ENCODE measurements at regions not wholly inside any gene's neighbourhood (a gene's known extent, or its start where the extent isn't known, plus 50 kb on each side); places are given as distances from the start of the nearest gene placed in this dataset.

DNA sequence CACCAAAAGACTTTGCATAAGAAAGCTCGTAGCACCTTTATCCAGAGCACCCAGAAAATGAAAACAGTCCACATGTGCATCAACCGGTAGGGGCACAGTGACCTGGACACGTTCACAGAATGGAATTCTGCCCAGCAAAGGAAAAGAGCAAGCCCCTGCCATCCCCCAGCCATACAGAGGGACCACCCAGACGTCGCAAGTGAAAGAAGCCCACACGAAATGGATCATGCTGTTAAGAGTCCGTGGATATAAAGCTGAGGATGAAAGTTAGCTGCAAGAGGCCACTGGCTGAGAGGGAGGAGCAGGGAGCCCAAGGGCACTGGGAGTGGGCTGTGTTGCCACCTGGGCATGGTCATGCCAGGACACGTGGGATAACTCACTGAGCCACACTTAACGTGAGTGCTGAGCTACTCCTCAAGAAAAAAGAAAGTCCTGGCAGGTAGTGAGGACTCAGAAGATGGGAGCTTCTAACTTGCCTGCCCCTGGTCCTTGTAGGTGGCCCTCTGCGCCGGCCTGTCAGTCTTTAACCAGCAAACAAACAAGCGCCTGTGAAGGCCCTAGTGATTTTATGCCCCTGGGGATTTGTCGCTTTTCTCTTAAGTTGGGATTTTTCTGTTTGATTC is 190.7 kb downstream of the C16orf95 start:
- DNase-seq (ENCODE audit: low read depth, low spot score) = no peak
- Histone ChIP-seq H3K4me1 (ENCODE audit: insufficient read depth, insufficient read length) (peaks cover 17% of the 10 kb centered on the region), H3K9ac (ENCODE audit: insufficient read length, low read depth) (no peak overlapping the region), H3K4me3 (ENCODE audit: insufficient read length, low read depth) (no peak overlapping the region), H3K9me3 (ENCODE audit: insufficient read depth, low read length) (peaks cover 7% of the 10 kb centered on the region; the same call in 1 of the 2 replicates), H3K27me3 (ENCODE audit: insufficient read depth, insufficient read length) (no peaks in the 10 kb centered on the region), H3K36me3 (ENCODE audit: insufficient read depth, insufficient read length, low read length) (no peaks in the 10 kb centered on the region)
- no peak for TF ChIP-seq ZNF274 (IDR thresholded peaks at IDR 0.05; ENCODE audit: low read depth, low read length)
- TF ChIP-seq YY1 (IDR thresholded peaks at IDR 0.05; ENCODE audit: insufficient read depth, insufficient read length) = no peak
- no peak for TF ChIP-seq SUZ12 (IDR thresholded peaks at IDR 0.05; ENCODE audit: extremely low read depth, insufficient read depth, insufficient read length)

DNA sequence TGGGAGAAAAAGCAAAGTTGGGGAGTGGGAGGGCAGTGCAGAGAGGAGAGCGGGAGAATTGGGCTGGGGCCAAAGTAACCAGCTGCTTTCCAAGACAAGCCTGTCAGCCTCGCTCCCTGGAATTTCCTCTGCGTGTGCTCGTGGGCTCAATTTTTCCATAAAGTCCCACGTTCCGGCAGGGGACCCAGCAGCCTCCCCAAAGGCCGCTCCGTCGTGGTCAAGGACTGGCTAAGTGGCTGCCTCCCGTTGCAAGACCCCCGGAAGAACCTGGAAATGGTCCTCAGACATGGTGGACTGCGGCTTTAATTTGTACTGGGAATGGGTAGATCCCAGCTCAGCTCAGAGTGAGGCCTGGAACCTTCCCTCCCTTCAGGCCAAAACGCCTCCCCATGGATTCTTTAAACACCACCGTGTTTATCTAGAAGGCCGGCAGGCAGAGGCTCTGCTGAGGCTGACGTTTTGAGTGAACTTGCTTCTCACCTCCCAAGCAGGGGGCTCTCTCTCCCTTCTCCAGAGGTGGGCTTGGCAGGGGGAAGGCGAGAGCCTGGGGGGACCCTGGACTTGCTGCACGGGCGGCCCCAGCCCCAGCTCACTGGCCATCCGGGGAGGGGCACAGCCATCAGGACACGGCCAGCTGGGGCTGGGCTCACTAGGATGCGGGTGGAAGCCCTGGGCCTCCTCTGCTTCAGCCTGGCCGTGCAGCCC is 190.0 kb downstream of the C16orf95 start:
- Histone ChIP-seq H3K9ac (ENCODE audit: insufficient read length, low read depth) (peak overlapping the region; percentile 27), H3K27me3 (ENCODE audit: insufficient read depth, insufficient read length) (no peaks in the 10 kb centered on the region), H3K9me3 (ENCODE audit: insufficient read depth, low read length) (peaks cover 7% of the 10 kb centered on the region; the same call in 1 of the 2 replicates), H3K4me1 (ENCODE audit: insufficient read depth, insufficient read length) (peaks cover 24% of the 10 kb centered on the region), H3K36me3 (ENCODE audit: insufficient read depth, insufficient read length, low read length) (no peaks in the 10 kb centered on the region), H3K4me3 (ENCODE audit: insufficient read length, low read depth) (no peak overlapping the region)
- no peak for DNase-seq (ENCODE audit: low read depth, low spot score)
- TF ChIP-seq ZNF274 (IDR thresholded peaks at IDR 0.05; ENCODE audit: low read depth, low read length) (no peak), YY1 (IDR thresholded peaks at IDR 0.05; ENCODE audit: insufficient read depth, insufficient read length) (no peak), SUZ12 (IDR thresholded peaks at IDR 0.05; ENCODE audit: extremely low read depth, insufficient read depth, insufficient read length) (no peak)

DNA sequence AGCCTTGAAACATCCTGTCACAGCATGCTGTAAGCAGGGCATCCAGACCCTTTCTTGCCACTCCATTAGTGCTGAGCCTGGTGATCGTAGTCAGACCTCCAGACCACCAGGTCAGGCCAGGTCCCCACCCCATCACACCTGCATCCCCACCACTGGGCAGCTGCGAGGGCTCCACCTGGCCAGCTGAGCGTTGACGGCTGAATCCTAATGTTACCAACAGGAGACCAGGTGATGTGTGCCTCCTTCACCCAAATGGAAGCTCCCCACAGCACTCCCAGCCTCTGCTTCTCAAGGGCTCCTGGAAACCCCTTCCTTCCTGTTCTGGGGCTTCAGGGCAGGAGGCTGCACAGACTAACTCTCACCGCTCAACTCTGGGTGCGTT is 189.4 kb downstream of the C16orf95 start:
- Histone ChIP-seq H3K9me3 (ENCODE audit: insufficient read depth, low read length) (peaks cover 7% of the 10 kb centered on the region; the same call in 1 of the 2 replicates), H3K9ac (ENCODE audit: insufficient read length, low read depth) (peak overlapping the region; percentile 27), H3K27me3 (ENCODE audit: insufficient read depth, insufficient read length) (no peaks in the 10 kb centered on the region), H3K4me1 (ENCODE audit: insufficient read depth, insufficient read length) (peaks cover 24% of the 10 kb centered on the region), H3K4me3 (ENCODE audit: insufficient read length, low read depth) (no peak overlapping the region), H3K36me3 (ENCODE audit: insufficient read depth, insufficient read length, low read length) (no peaks in the 10 kb centered on the region)
- DNase-seq (ENCODE audit: low read depth, low spot score) = no peak
- TF ChIP-seq ZNF274 (IDR thresholded peaks at IDR 0.05; ENCODE audit: low read depth, low read length) (no peak), YY1 (IDR thresholded peaks at IDR 0.05; ENCODE audit: insufficient read depth, insufficient read length) (no peak), SUZ12 (IDR thresholded peaks at IDR 0.05; ENCODE audit: extremely low read depth, insufficient read depth, insufficient read length) (no peak)

DNA sequence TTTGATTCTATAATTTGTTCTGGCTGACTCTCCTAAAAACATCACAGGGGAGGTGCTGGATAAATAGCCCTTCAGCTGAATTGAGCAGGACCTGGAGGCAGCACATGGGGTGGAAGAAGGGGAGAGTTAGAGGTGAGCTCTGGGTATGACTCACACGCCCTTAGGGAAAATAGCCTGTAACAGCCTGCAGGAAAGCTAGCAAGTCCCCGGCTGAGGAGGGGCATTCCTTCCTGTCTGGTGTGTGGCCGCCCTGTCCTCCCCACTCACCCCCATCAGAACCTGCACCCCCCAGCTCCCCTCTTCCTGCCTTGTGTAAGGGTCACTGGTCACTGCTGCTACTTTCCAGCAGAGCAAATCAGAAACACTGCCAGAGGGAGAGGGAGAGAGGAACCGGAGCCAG is 187.4 kb downstream of the C16orf95 start:
- Histone ChIP-seq H3K4me3 (ENCODE audit: insufficient read length, low read depth) (no peak overlapping the region), H3K4me1 (ENCODE audit: insufficient read depth, insufficient read length) (peaks cover 21% of the 10 kb centered on the region), H3K27me3 (ENCODE audit: insufficient read depth, insufficient read length) (no peaks in the 10 kb centered on the region), H3K36me3 (ENCODE audit: insufficient read depth, insufficient read length, low read length) (no peaks in the 10 kb centered on the region), H3K9ac (ENCODE audit: insufficient read length, low read depth) (no peak overlapping the region), H3K9me3 (ENCODE audit: insufficient read depth, low read length) (peaks cover 7% of the 10 kb centered on the region; the same call in 1 of the 2 replicates)
- peak; percentile 54 for DNase-seq (ENCODE audit: low read depth, low spot score)
- TF ChIP-seq YY1 (IDR thresholded peaks at IDR 0.05; ENCODE audit: insufficient read depth, insufficient read length) = no peak
- TF ChIP-seq ZNF274 (IDR thresholded peaks at IDR 0.05; ENCODE audit: low read depth, low read length) = no peak
- TF ChIP-seq SUZ12 (IDR thresholded peaks at IDR 0.05; ENCODE audit: extremely low read depth, insufficient read depth, insufficient read length) = no peak

DNA sequence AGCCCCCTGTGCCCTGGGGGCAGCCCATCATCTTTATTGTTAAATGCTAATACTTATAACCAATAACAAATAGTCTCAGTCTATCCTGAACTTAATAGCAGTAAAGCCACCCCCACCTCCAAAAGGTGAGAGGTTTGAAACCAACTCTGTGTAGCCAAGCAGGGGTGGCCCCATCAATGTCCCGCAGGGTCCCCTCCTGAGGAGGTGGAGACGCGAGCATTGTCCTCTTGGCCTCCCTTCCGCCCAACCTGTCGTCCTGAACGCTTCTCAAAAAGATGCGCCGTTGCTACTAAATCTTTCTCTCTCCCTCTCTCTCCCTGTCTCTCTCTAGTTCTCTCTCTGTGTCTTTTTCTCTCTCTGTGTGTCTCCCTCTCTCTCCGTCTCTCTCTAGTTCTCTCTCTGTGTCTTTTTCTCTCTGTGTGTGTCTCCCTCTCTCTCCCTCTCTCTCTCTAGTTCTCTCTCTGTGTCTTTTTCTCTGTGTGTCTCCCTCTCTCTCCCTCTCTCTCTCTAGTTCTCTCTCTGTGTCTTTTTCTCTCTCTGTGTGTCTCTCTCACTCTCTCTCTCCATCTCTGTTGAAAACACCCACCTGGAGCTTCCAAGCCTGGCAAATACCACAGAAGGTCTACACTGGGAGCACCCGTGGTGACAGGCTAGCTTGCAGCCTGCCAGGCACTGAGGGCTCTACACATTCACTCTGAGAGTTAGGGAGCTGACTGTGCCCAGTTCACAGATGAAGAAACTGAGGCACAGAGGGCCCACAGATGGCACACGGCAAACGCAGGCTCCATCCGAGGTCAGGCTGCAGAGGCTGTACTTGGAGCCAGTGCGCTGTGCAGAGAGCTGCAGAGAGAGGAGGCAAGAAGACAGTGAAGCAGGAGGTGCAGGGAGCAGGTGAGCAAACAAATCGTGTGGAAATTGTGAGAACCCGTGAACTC is 185.9 kb downstream of the C16orf95 start:
- Histone ChIP-seq H3K36me3 (ENCODE audit: insufficient read depth, insufficient read length, low read length) (no peaks in the 10 kb centered on the region), H3K9me3 (ENCODE audit: insufficient read depth, low read length) (peaks cover 7% of the 10 kb centered on the region; the same call in 1 of the 2 replicates), H3K4me3 (ENCODE audit: insufficient read length, low read depth) (no peak overlapping the region), H3K9ac (ENCODE audit: insufficient read length, low read depth) (no peak overlapping the region), H3K27me3 (ENCODE audit: insufficient read depth, insufficient read length) (no peaks in the 10 kb centered on the region), H3K4me1 (ENCODE audit: insufficient read depth, insufficient read length) (peaks cover 16% of the 10 kb centered on the region)
- no peak for DNase-seq (ENCODE audit: low read depth, low spot score)
- TF ChIP-seq SUZ12 (IDR thresholded peaks at IDR 0.05; ENCODE audit: extremely low read depth, insufficient read depth, insufficient read length) (no peak), YY1 (IDR thresholded peaks at IDR 0.05; ENCODE audit: insufficient read depth, insufficient read length) (no peak), ZNF274 (IDR thresholded peaks at IDR 0.05; ENCODE audit: low read depth, low read length) (no peak)

DNA sequence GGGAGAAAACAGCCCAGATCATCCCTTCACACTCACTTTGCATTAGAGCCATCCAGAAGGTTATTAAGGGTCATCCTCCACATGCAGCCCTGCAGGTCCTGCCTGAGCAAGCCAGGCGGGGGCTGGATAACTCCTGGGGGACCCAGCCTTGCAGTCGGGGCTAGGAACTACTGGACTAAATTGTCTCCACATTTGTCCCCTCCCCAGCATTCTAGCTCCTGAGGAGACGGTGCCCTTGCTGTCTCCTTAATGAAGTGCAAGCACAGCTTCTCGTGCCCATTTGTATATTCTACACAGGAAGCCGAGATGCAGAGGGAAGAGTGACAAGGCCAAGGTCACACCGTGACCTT is 185.2 kb downstream of the C16orf95 start:
- no peak for DNase-seq (ENCODE audit: low read depth, low spot score)
- Histone ChIP-seq H3K9me3 (ENCODE audit: insufficient read depth, low read length) (peaks cover 7% of the 10 kb centered on the region; the same call in 1 of the 2 replicates), H3K4me3 (ENCODE audit: insufficient read length, low read depth) (no peak overlapping the region), H3K9ac (ENCODE audit: insufficient read length, low read depth) (no peak overlapping the region), H3K36me3 (ENCODE audit: insufficient read depth, insufficient read length, low read length) (no peaks in the 10 kb centered on the region), H3K27me3 (ENCODE audit: insufficient read depth, insufficient read length) (no peaks in the 10 kb centered on the region), H3K4me1 (ENCODE audit: insufficient read depth, insufficient read length) (peaks cover 12% of the 10 kb centered on the region)
- no peak for TF ChIP-seq SUZ12 (IDR thresholded peaks at IDR 0.05; ENCODE audit: extremely low read depth, insufficient read depth, insufficient read length)
- no peak for TF ChIP-seq ZNF274 (IDR thresholded peaks at IDR 0.05; ENCODE audit: low read depth, low read length)
- no peak for TF ChIP-seq YY1 (IDR thresholded peaks at IDR 0.05; ENCODE audit: insufficient read depth, insufficient read length)
